Stimulated activated CD4-positive, alpha-beta T cell treated with anti-CD3 and anti-CD28 coated beads, Interleukin-4, amount 100 ng/mL, for 48 hours (primary cell): ENCODE measurements at regions not wholly inside any gene's neighbourhood (a gene's known extent, or its start where the extent isn't known, plus 50 kb on each side); places are given as distances from the start of the nearest gene placed in this dataset.
"Not testable (repeated sequence)": the region's sequence is repeated elsewhere in the genome, so short reads cannot be mapped to it uniquely, and the experiment has no call there.

ENCODE experiments used
- DNase-seq, 2 donors: peaks; one replicate each; pipeline ENCODE4 v3.0.0-alpha.2; 2020; ENCODE audit warnings: low read depth in 2 of 2

GRCh38 chr15:91414124-91414523 lies 314.1 kb downstream of the SV2B start:
- no peak for DNase-seq

- DNase-seq, result not testable (repeated sequence)
Measured at GRCh38 chr15:91415258-91415657, 315.2 kb downstream of the SV2B start.

GRCh38 chr15:91420689-91421088 lies 320.6 kb downstream of the SV2B start:
- DNase-seq, result no peak

GRCh38 chr15:91422797-91423196 lies 322.7 kb downstream of the SV2B start:
- no peak for DNase-seq

GRCh38 chr15:91424001-91424400 lies 323.9 kb downstream of the SV2B start:
- no peak for DNase-seq

- DNase-seq, result peak; percentile 4 to 6
Measured at GRCh38 chr15:91426412-91426811, 326.4 kb downstream of the SV2B start.

- DNase-seq, result no peak
Measured at GRCh38 chr15:91429973-91430372, 329.9 kb downstream of the SV2B start.

GRCh38 chr15:91431041-91431715 lies 331.1 kb downstream of the SV2B start:
- DNase-seq, result no peak

- no peak for DNase-seq
Measured at GRCh38 chr15:91435113-91435512, 335.1 kb downstream of the SV2B start.

GRCh38 chr15:91444656-91445055 lies 344.6 kb downstream of the SV2B start:
- no peak for DNase-seq

- DNase-seq, result no peak
Measured at GRCh38 chr15:91445695-91446228, 345.7 kb downstream of the SV2B start.

GRCh38 chr15:91447991-91448644 lies 348.1 kb downstream of the SV2B start:
- DNase-seq, result no peak

- not testable (repeated sequence) for DNase-seq
Measured at GRCh38 chr15:91453376-91453775, 353.3 kb downstream of the SV2B start.

- no peak for DNase-seq
Measured at GRCh38 chr15:91456251-91456718, 356.2 kb downstream of the SV2B start.

- DNase-seq, result no peak
Measured at GRCh38 chr15:91456921-91457320, 356.9 kb downstream of the SV2B start.

GRCh38 chr15:91461377-91461776 lies 361.3 kb downstream of the SV2B start:
- no peak for DNase-seq

- no peak for DNase-seq
Measured at GRCh38 chr15:91465086-91465485, 365.0 kb downstream of the SV2B start.

GRCh38 chr15:91465696-91466095 lies 365.6 kb downstream of the SV2B start:
- DNase-seq, result no peak

- DNase-seq, result no peak
Measured at GRCh38 chr15:91468871-91469580, 369.0 kb downstream of the SV2B start.

- peak; percentile 34 to 58 for DNase-seq
Measured at GRCh38 chr15:91469632-91470567, 369.8 kb downstream of the SV2B start.

- DNase-seq, result no peak
Measured at GRCh38 chr15:91471468-91471867, 371.4 kb downstream of the SV2B start.
